Activated T-helper 9 cell treated with anti-CD3 and anti-CD28 coated beads, Interleukin-2, amount 50 U/mL, for 16 hours (primary cell): ENCODE measurements at regions not wholly inside any gene's neighbourhood (a gene's known extent, or its start where the extent isn't known, plus 50 kb on each side); places are given as distances from the start of the nearest gene placed in this dataset.
A peak's percentile ranks its signal among the peaks of the same experiment; 100 is the strongest.
"Not testable (repeated sequence)": the region's sequence is repeated elsewhere in the genome, so short reads cannot be mapped to it uniquely, and the experiment has no call there.

Source experiments
- DNase-seq: peaks from one replicate; pipeline ENCODE4 v3.0.0-alpha.2; 2020; ENCODE audit warnings: low read depth

DNA sequence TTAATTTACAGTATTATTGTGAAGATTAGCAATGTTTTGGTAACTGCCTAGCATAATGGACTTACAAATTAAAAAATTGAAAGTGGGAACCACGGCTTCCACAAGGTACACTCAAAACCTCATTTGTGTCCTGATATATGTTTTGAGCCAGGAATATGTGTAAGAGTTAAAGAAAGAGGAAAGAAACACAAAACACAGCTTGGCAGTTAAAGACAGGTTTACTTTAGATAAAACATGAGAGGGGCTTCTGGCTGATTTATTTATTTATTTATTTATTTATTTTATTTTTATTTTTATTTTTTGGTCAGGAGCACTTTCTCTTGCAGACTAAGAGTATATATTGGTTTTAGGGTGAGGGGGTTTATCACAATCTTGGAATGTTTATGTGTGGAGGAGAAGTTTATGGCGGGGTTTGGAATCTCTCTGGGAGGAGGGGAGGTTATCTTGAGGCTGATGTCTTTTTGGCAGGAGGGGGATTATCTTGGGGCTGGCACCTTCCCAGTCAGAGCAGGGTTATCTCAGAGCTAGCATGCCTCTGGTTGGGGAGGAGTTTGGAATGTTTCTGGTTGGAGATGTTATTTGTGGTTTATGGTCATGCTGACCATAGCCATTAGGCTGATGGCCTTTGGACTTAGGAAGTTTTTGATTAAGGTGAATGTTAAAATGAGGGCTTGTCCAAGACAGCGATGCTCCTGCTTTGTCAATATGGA, 436.7 kb downstream of the DAD1 start:
- DNase-seq: no peak

DNA sequence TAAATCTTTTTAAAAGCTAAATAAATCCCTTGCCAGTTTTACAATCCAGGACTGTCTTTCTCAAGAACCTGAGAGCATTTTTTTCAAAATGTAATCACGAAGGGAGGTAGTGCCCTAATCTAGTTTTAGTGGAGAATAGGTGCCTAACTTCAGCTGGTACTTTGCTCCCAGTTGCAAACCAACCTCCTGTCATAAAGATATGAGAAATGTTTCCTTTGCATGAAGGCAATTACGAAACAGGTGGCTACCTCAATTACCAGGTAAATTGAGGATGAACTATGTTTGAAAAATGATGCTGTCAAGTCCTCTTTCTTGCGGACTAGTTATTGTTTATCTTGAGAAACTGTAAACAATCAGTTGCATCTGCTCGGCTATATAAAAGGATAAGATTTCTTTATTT, 437.9 kb downstream of the DAD1 start:
- no peak for DNase-seq

DNA sequence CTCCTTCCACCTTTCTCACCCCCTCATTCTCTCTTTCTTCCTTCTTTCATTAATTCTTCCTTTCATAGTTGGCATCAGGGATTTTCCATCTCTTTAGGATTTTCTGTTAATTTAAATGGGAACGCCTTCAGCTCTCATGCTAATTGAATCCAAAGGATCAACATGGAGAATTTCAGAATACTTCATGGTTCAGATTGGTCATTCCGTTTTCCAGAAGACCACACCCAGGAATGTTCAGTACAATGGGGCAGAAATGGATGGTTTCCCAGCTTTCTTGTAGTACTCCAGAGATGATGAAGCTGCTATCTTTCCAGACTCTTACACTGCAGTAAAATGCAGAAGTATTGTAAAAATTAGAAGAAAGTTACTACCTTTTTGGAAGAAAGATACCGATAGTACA, 440.0 kb downstream of the DAD1 start:
- no peak for DNase-seq

DNA sequence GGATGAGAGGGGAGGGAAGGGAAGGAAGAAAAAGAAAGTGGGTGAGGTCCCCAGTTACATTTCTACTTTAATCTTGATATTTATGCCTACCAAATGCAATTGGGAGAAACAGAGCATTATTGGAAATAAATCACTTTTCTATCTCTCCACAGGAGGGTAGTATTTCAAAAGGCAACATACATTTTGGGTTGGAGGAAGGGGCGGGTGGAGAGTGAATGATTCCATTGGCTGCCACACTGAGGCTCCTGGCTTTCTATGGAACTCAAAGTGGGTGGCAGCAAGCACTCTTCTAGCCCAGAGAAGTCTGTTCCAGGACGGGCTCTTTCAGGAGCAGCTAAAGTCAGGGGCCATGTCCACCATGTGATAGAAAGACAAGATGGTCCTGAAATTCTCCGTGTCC, 441.3 kb downstream of the DAD1 start:
- no peak for DNase-seq

DNA sequence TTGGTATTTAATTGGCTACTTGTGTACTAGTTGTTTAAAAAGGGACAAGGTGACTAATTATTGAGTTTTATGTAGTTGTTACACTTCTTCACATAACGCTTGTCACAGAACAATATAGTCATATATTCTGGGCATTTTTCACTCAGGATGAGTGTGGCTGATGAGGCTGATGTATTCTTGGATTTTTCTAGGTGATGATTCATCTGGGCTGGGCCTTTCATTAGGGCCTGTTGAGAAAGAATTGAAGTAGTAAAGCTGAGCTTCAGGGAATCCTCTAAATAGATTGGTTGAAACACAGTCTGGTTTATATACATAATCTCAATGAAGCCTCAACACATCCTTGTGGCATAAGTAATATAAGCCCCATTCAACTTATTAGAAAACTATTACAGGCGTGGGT, 445.7 kb downstream of the DAD1 start:
- DNase-seq: no peak

DNA sequence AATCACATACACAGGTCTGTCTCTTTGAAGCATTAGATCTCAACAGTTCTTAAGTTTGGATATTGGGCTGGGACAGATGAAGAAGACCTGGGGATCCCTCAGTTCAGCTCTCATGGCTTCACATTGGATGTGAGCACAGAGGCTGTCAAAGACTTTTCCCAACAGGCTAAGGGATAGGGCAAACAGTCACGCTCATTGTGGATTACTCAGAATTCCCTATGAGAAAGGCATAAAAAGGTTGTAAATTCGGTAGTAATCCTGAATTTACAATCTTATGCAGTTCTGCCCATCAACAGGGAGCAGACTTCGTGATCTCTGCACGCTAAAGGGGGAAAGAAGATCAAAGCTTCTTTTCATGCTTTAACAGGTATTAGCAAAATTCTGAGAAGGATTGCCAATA, 448.4 kb downstream of the DAD1 start:
- no peak for DNase-seq

DNA sequence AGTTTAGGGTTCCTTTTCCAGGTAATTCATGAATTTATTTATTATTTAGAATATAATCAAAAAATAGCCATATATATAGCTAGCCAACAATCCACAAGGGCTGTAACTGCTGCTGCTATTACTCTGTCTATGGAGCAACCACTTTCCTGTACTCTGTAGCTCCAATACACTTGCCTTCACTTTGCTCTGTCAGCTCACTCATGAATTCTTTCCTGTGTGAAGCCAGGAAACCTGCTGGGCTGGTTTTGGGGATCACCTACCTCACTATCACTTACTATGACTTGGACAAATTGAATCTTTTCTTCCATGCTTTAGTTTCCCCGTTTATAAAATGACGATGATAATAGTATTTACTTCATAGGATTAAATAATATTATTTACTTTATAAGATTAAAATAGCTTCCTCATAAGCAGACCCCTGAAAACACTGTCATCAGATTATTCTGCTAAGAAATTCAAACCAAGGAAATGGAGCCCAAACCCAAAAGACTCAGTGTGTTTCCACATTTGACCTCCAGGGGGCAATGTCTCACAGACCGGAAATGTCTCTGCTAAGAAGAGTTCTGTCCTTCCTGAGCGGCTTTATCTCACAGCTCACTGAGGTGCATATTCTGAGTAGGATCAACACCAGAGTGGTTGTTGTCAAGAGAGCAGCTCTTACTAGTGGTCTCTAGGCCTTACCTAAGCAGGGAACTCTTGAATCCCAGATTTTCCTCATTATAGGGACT, 457.1 kb downstream of the DAD1 start:
- no peak for DNase-seq

DNA sequence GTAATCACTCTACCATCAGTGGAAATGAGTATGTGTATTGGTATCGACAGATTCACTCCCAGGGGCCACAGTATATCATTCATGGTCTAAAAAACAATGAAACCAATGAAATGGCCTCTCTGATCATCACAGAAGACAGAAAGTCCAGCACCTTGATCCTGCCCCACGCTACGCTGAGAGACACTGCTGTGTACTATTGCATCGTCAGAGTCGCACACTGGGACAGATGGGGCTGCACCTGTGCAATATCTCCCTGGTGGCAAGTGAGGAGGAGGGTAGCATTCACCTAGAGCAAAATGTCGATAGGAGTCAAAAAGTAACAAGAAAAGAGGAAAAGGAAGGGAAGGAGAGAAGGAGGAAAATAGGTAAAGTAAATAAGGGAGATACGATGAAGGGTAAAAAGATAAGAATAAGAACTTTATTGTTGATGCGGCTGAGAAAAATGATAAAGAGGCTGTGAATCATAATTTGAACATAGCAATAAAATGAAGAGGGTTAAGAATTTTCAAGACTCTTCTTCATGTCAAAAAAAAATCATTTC, 450.5 kb upstream of the OR4E1 start:
- DNase-seq: no peak

DNA sequence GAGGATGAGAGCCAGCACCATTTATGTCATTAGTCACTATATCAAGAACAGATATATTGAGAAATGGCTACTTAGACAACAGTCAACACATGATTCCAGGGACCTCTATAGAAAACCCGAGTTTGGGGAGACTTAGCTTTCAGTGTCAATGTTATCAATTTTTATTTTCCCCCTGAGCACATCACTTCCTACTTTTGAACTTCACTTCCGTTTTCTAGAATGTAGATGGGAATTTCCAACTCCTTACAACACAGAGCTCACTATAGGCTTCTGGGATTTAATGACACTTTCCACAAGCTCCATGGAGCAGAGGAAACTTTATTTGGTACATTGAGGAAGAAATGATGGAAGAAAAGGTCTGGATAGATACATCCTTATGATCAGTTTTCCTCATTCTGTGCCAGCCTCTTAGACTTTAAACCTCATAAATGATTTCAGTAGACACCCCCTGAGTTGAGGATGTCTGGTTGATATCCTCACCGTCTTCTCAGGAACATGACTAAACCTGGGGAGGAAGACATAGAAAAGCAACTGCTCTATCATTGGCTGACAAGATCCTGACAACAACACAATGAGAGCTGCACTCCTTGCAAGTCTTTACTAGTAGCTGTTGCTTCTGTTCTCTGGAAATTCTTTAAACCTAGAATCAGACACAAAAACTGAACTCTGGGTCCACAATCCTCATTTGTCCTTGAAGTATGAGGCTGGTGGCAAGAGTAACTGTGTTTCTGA, 449.4 kb upstream of the OR4E1 start:
- DNase-seq: no peak

DNA sequence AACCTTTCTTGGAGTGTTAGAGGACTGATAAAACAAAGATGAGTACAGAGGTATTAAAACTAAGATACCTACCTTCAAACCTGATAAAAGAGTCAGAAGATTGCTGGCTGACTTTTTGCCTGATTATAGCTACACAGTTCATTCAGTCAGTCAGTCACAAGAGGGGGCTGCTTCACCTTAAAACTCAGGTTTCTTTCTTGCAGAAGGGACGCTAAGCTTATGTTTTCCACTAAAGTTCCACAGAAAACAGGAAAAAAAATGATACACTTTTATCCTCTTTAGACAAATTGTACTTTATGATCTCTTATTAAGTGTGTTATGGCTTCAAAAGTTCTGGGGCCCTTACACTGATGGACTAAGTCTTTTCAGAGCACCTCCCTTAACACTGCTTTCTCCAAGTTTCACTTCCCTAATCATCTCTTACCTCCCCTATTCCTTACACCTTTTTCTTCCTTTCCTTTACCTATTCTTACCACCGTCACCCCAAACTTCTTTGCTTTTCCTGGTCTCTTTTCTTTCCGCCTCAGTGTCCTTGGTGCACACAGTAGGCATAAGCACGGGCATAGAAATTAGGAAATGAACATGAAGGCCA, 448.7 kb upstream of the OR4E1 start:
- DNase-seq: no peak

DNA sequence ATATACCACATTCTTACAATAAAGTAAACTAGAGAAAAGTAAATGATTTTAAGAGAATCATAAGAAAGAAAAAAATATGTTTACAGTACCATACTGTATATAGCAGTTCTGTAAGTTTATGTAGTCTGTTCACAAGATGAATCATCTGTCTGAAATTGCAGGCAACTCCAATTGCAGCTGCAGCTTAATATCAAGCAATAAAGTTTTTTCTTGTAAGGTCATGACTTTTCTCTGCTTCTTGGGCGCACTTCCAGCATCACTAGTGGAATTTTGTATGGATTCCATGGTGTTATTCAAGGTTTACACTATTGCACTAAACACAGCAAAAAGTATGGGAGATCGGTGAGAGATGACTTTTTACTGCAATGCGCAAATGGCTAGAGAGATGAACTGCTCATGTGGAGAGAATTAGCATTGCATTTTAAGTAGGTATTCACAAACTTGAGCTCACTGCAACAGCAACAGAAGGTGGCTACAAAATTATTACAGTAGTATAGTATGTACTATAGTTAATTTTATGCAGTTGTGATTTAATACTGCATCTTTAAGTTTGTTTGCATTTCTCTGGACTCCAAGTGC, 445.4 kb upstream of the OR4E1 start:
- DNase-seq: no peak

DNA sequence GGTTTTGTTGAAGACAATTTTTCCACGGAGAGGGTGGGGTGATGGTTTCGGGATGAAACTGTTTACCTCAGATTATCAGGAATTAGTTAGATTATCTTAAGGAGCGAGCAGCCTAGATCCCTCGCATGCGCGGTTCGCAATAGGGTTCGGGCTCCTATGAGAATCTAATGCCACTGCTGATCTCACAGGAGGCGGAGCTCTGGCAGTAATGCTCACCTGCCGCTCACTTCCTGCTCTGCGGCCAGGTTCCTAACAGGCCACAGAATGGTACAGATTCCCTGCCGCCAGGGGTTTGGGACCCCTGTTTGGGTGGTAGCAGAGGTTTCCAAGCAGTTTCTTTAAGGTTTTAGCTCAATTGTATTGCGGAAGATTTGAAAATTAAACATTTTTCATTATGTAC, 439.8 kb upstream of the OR4E1 start:
- no peak for DNase-seq

DNA sequence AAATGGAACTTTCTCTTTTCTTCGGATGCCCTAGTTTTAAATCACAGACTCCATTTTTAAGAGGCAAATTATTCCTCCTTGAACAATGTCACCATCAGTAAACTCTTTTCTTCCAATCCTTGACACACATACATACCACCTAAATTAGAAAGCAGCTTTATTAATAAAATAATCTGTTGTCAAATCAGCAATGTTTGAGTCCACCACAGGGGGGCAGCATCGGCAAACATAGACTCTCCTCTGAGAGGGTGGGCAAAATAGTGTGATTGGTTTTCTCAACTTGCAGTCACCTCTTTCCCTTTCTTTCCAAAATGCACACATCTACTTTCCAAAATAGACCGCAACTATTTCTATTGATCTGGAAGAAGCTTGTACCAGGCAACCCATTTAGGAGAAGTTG, 438.4 kb upstream of the OR4E1 start:
- DNase-seq: peak; percentile 21

DNA sequence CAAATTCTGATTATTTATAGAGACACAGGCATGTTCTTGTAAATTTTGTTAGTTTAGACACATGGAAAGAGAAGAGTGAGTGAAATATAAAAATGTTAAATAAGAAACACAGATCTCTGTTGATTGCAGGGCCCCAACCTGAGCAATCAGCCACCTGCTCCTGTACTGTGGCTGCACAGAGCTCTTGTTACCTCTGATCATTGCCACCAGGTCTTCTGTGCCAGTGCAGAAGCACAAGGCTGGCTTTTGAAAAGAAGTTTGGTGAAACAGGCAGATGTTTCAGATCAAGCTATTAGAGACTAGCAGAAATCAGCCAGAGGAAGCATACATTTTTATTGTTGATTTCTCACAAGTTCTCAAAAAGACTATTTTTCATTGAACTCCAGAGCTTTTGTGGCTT, 434.1 kb upstream of the OR4E1 start:
- DNase-seq: no peak

DNA sequence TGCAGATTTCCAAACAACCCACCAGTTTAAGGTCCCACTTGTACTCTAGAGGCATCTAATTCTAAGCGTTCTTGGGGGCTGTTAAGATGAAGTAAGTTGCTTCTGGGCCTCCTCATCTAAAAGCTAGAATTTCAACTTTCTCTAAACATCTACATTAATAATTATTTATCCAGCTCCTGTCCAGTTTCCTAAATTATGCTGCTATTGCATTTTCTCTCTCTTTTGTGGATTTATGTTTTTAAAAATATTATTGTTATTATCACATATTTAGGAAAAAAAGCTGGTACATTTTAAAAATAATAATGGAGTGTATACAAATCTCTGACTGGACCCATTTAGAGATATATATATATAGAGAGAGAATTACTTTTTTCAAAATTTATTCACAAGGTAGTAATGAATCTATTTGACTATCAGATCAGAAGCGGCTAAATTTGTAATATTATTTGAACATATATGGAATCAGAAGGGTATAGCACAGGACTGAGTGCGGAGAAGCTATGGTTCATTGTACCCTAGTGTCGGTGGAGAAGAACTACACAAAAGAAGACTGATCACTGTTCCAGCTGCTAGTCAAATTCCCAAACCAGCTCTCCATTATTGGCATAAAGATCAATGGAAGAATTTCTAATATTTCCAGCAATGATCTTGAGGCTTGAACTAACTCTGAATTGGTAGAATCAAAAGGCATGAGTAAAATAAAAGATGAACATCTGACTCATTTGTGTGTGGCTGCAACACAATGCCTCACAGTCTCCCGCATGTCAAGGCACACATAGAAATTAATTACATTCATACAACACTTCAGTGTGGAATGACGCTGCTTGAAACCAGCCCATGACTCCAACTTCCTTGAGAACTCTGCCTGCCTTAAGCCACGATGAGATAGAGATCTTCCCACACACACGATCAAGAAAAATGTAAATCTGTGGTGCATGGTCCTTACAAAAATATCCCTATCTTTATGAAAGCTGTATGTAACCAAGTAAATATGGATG, 433.4 kb upstream of the OR4E1 start:
- no peak for DNase-seq

DNA sequence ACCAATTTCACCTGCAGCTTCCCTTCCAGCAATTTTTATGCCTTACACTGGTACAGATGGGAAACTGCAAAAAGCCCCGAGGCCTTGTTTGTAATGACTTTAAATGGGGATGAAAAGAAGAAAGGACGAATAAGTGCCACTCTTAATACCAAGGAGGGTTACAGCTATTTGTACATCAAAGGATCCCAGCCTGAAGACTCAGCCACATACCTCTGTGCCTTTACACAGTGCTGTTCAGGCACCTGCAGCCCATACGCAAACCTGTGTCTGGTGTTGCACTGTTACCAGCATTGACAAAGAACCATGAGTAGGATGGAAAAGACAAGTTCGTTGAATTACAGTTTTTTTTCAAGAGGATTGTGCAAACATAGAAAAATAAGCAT, 432.0 kb upstream of the OR4E1 start:
- no peak for DNase-seq

DNA sequence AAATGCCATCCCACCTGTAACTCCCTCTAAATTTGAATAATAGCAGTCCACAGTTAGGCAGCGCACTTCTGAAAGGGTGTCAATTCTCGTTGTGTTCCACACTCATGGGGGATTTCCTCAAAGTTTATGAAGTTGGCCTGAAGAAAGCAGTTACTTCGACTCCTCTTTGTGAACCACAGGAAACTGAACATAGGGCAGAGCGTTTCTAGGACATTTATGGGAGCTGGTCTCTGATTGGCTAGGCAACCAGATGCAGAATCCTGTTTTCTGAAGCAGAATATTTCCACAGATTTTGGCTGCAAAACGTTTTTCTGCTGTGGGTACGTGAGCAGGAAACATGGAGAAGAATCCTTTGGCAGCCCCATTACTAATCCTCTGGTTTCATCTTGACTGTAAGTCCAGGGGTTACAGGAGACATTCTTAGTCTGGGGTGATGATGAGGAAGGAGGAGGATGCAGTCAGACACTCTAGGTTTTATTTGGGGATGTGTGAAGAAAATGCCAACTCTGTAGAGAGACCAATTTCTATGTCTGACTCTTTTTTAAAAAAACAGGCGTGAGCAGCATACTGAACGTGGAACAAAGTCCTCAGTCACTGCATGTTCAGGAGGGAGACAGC, 431.5 kb upstream of the OR4E1 start:
- no peak for DNase-seq

DNA sequence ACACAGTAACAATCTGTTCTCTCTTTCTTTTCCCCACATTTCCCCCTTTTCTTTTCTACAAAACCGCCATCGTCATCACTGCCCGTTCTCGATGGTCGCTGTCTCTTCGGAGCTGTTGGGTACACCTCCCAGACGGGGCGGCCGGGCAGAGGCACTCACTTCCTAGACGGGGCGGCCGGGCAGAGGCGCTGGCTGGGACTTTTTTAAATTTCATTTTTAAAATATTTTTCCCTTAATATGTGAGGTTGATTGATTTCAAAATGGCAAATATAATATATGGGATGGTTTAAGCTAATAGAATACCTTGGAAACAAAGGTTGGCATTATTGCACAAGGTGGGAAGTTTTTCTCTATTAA, 427.1 kb upstream of the OR4E1 start:
- DNase-seq: not testable (repeated sequence)

DNA sequence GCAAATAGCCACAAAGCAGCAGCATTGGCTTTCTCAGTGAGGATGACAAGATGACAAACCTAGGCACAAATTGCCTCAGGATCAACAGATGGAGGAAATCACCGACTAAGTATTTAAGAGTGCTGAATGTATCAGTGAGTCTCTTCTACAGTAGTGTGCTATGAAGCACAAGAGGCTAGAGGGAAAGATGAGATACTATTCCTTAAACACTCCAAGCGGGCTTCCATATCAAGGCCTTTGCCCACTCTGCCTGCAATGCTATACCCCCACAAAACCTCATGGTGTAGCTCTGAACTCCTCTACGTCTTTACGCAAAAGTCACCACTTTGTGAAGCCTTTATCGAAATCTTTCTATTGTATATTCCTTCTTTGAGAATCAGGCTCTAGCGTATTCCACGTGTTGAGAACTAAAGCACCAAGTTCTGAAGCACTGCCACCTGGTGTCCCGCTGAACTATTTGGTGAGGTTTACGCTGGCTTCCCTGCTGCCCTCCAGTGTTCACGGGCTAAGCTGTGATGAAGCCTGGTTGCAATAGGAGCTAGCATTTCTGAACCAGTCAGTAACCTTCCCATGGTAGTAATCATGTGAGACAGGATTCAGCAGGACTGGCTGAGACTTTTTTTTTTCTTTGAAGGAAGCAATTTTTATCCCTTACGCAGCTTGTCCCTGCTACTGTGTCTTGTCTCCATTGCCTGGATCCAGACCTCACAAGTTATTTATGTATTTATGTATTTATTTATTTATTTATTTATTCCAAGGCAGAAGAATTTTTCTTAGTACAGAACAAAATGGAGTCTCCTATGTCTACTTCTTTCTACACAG, 426.5 kb upstream of the OR4E1 start:
- peak; percentile 27 for DNase-seq

DNA sequence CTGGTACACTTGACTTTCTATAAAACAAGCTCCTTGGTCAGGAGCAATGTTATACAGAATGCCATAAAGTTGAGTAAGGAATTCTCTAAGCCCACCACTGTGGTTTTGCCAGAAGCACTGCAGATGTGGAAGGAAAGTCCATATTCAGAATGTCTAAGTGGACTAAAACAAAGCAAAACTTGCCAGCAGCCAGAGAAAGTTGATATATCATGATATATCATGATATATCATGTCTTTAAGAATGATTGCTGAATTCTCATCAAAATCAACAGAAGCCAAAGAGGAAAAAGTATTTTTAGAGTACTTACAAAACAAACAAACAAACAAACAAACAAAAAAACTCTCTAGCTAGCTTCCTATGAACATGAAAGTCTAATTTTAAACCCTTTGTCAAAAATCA, 424.8 kb upstream of the OR4E1 start:
- no peak for DNase-seq
